ENCODE measurements at regions not wholly inside any gene's neighbourhood (a gene's known extent, or its start where the extent isn't known, plus 50 kb on each side); places are given as distances from the start of the nearest gene placed in this dataset.
A peak's percentile ranks its signal among the peaks of the same experiment; 100 is the strongest.

DNA sequence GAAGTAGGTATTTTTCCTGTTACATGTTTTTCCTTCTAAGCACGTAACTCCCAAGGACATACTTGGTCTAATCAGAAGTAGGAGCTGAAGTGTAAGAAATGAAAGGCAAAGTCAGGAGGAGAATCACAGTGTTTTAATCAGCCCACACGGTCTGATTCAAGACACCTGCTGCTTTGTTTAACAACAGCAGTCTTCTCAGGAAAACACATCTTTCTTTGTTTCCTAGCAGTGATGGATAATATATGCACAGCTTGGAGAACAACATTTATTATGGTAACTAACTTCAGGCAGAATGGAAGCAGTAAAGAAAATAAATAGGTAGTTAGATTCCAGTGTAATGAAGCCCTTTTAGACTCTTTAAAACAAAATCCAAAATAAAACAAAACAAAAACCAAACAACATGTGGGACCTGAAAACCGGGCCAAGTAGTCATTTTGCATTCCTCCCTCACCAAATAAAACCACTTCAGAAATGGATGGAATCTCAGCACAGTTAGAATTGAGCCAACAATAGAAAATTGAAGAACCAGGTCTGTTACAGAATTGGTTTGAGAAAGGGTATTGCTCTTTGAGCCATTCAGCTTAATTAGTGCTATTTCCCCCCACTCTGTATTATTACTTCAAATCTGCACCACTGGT, 61.1 kb upstream of the UGP2 start:
- DNase-seq (ENCODE audit: low read depth in 2 of 2) = no peak

- DNase-seq (ENCODE audit: low read depth in 2 of 2) = no peak
Measured at GRCh38 chr2:63784461-63784860, 57.2 kb upstream of the UGP2 start.

GRCh38 chr2:63785096-63785495, 56.6 kb upstream of the UGP2 start:
- DNase-seq (ENCODE audit: low read depth in 2 of 2) = no peak

- peak in 1 of 2 experiments; percentile 15 for DNase-seq (ENCODE audit: low read depth in 2 of 2)
Measured at GRCh38 chr2:63786471-63786870, 55.2 kb upstream of the UGP2 start.

DNA sequence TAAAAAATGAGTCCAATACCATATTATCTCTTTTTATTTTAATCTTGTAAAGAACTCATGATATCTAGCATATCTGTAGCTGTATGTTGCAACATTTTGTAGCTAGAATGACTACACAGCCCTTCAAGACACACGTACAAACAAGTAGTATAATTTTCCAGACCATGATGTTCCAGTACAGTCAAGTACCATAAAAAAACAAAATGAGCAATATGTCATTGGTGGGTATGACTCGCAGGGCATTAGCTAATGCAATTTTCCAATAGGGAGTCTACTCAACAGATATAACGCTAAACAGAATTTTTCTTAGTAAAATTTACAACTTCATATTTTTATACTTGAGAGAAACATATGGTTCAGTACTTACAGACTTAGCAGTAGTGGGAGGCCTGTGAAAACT, 53.6 kb upstream of the UGP2 start:
- DNase-seq (ENCODE audit: low read depth in 2 of 2) = no peak

DNA sequence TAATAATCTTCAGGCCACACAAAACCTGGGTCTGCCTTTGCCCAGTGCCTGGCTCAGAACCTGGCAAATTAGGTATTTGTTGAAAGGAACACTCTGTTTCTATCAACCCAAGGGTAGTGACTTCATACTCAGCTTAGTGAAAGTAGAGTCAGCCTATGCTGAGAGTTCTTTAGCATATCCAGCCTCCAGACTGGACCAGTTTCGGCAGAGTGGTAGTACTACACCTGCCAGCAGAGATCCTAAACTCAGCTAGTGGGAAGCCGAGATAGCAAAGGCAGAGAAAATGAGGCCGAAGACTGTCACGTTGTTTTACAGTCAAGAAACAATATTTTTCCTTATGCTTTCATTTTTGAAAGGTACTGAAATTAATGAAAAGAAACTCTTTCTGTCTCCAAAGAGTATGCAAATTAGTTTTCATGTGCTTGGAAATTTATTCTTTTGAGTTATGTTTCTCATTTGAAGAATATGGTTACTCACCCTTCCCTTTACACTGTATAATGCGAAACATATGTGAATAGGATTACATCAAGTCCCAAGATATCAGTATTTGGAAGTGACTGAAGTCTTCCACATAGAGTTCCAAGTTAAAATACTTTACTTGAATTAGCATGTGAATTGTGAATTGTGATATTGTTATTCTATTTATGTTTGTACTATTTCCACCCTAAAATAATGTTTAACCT, 52.2 kb upstream of the UGP2 start:
- peak; percentile 57 to 58 for DNase-seq (ENCODE audit: low read depth in 2 of 2)

- DNase-seq (ENCODE audit: low read depth in 2 of 2) = no peak
Measured at GRCh38 chr2:63790491-63790890, 51.2 kb upstream of the UGP2 start.

DNA sequence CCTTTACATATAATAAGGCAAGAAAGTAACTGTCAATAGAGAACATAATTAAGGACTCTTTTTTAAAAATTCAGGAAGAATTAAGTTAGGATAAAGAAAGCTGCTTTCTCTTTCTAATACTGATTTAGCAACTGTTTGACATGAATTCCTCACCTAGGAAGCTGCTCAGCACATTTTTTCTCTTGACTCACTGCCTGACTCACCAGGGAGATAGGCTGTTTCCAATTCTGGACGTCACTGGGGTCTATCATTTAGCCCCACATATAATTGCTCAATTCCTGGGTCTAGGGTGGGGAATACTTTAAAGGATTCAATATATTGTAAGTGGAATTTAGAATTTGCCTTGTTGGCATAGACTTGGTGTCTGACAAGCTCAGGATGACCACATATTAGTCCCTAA, 50.8 kb upstream of the UGP2 start:
- DNase-seq (ENCODE audit: low read depth in 2 of 2) = peak; percentile 86 to 89

DNA sequence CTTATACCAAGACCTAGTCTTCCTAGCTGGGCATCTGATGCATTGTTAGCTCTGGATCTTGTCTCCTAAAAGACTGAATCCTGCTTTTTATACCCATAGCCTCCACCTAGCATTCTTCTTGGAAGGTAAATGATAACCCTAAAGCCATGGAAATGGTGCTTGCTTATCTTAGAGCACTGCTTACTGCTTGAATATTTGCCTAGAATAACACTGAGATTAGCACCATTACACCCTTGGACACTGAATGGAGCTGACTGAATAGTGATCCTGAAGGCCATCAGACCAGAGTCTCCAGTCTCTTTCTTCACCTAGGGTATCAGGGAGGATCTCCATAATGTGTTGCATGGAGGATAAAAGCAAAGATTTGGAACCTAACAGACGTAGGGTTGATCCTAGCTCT, 50.3 kb upstream of the UGP2 start:
- no peak for DNase-seq (ENCODE audit: low read depth in 2 of 2)
